ENCODE measurements at regions not wholly inside any gene's neighbourhood (a gene's known extent, or its start where the extent isn't known, plus 50 kb on each side); places are given as distances from the start of the nearest gene placed in this dataset.
"Not testable (repeated sequence)": the region's sequence is repeated elsewhere in the genome, so short reads cannot be mapped to it uniquely, and the experiment has no call there.

DNA sequence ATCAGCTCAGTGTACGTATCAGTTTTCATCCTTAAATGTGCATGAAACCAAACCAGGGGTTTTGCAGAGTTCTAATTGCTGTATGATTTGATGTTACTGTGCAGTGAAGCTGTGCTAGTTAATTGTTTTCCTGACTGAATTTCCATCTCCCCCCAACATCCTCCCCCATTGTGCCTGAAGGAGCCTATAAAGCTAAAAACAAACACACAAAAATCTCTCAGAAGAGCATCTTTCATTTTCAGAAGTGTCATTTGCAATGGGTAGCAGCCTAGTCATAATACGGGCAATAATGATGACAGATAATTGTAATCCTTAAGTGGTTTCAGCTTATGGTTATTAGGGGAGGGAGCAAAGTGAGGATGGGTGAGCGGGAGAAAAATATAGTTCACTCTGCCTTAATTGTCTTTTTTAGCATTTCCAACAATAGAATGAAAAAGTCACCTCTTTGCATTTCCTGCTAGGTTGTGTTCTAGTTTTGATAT is 207.9 kb upstream of the TBL1XR1 start:
- no peak for DNase-seq

GRCh38 chr3:177410730-177411129 is 213.4 kb upstream of the TBL1XR1 start:
- no peak for DNase-seq

- no peak for DNase-seq
Observed at GRCh38 chr3:177411201-177411600, 213.9 kb upstream of the TBL1XR1 start.

DNA sequence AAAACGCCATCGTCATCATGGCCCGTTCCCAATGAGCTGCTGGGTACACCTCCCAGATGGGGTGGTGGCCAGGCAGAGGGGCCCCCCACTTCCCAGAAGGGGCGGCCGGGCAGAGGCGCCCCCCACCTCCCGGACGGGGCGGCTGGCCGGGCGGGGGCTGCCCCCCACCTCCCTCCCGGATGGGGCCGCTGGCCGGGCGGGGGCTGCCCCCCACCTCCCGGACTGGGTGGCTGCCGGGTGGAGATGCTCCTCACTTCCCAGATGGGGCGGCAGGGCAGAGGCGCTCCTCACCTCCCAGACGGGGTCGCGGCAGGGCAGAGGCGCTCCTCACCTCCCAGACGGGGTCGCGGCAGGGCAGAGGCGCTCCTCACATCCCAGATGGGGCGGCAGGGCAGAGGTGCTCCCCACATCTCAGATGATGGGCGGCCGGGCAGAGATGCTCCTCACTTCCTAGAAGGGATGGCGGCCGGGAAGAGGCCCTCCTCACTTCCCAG is 215.4 kb upstream of the TBL1XR1 start:
- not testable (repeated sequence) for DNase-seq

- no peak for DNase-seq
Observed at GRCh38 chr3:177414093-177414492, 216.8 kb upstream of the TBL1XR1 start.

DNA sequence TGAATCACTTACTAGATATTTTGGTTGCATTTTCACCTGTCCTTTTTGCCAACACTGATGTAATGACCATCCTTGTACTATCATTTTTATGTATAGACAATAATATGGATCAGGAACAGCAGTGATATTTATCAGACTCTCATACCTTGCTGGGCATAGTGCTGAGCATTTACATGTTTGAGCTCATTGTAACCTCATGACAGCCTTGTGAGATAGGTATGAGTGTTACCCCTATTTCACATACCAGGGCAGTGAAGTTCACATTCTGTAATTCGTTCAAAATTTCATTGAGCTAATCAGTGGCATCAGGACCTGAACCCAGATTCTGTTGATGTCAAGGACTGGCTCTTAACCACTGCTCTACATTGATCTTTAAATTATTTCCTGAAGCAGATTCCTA is 221.5 kb upstream of the TBL1XR1 start:
- no peak for DNase-seq

GRCh38 chr3:177419904-177420601 is 222.8 kb upstream of the TBL1XR1 start:
- no peak for DNase-seq

- DNase-seq = no peak
Observed at GRCh38 chr3:177420651-177421480, 223.6 kb upstream of the TBL1XR1 start.

- DNase-seq = no peak
Observed at GRCh38 chr3:177421481-177421785, 224.2 kb upstream of the TBL1XR1 start.

GRCh38 chr3:177424521-177424920 is 227.2 kb upstream of the TBL1XR1 start:
- no peak for DNase-seq

DNA sequence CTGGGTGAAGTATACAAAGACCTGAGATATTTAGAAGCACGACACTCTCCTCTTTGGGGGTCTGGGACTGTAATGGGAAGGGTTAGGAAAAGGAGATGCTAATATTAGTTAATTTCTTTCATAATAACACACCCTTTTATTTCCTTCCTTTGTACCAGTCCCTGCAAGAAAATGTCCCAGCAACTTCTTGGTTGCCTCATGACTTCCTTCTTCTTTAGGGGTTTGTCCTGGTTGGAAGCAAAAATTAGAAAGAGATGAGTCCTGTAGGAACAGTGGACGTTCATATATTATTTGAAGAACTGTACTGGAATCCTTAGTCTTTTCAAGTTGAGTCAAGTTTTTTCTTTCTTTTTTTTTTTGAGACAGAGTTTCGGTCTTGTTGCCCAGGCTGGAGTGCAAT is 227.8 kb upstream of the TBL1XR1 start:
- no peak for DNase-seq

DNA sequence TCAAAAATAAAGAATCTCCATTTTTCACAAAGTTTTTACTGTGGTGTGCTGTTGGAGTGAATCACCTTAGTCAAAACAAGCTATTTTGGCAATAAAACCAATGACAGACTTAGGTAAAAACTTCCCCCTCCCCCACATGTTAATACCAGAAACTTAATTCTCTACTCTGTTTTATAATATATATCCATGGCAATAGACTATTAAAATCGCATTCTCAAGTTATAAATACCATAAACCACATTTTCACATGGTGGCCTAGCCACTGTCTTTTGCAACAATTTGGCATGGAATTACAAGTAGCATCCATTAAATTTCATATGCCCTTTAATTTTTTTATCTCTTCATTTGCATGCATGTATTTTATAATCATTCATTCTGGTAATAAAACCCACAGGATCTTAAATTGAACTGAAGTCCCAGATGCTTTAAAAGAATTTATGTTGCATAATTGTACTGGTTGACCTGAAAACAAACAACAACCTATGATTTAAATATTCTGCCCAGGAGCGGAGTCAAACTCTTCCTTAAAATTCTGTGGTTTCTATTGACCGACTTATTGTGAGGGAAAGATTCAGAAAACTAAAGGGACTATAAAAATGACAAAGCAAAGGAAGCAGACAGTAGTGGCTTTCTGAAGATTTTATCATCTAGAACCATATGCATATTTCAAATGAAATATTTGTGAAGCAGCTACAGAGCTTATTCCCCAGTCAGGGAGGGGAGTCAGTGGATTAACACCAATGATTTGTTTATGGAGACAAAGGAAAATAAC is 229.0 kb upstream of the TBL1XR1 start:
- DNase-seq = no peak

DNA sequence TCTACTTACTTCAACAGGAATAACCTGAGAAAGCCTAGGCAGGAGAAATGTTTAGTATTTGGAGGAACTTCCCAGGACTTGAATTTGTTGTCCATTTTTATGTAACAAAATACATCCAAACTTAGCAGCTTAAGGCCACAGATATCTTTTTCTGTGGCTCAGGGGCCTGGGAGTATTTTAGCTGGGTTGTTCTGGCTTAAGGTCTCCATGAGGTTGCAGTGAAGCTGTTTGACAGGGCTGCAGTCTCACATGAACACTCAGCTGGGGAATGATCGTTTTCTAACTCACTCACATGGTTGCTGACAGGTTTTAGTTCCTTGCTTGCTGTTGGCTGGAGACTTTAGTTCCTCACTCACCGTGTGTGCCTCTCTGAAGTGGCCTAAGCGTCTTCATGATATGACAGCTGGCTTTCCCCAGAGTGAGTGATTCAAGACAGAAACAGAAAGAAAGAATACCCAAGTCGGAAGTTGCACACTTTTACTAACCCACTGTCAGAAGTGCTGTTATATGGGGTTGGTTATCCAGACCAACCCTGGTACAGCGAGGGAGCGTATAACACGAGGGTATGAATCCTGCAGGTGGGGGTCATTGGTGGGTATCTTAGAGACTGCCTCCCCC is 229.7 kb upstream of the TBL1XR1 start:
- DNase-seq = no peak

- DNase-seq = no peak
Observed at GRCh38 chr3:177427540-177427939, 230.3 kb upstream of the TBL1XR1 start.

DNA sequence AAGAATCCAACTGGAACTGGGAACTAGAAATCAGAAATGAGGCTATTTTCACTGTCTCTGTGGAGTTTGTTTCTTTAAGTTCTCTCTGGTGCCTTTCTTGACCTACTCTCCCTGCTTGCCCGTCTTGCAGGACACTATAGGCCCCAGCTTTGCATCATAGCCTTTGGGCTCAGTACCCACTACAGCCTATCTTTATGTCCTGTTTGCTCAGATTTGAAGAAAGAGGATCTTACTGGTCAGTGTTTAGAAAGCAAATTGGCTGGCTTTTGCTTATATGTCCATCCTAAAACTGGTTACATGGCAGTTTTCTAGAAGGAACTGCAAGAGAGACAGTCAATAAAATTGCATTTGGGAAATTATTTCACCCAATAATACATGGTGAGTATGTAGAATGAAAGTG is 231.8 kb upstream of the TBL1XR1 start:
- DNase-seq = no peak

DNA sequence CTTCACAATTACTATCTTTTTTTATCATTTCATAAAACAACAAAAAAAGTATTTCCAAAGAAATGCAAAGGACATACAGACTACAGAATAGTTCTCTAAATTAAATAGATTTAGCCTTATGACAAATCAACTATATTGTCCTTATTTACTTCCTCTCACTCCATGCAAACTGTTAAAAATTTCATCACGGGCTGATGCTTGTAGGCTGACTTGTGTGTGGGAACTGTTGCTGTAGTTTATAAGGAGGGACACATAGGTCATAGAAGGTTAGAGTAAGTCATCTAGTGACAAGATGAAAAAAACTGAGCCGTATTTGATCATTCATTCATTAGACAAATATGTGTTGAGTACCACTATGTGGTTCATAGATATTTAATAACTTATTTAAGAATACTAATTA is 232.5 kb upstream of the TBL1XR1 start:
- no peak for DNase-seq

DNA sequence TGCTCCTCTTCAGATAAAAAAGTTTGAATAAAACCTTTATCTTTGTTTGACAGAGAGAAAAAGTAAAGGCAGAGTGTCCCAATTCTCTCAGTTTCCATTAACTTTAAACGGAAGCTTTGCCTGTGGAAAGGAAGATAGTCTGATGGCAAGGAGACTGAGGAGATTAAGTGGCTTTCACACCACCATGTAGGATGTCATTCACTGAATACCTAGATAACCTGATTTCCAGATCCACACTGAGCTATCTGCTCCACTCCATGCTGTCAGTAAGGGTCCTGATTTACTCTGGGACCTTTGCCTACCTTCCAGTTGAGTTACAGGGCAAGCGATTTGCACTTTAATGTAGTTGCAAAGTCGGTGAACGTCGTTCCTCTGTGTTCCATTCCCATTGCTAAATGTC is 233.4 kb upstream of the TBL1XR1 start:
- DNase-seq = no peak

DNA sequence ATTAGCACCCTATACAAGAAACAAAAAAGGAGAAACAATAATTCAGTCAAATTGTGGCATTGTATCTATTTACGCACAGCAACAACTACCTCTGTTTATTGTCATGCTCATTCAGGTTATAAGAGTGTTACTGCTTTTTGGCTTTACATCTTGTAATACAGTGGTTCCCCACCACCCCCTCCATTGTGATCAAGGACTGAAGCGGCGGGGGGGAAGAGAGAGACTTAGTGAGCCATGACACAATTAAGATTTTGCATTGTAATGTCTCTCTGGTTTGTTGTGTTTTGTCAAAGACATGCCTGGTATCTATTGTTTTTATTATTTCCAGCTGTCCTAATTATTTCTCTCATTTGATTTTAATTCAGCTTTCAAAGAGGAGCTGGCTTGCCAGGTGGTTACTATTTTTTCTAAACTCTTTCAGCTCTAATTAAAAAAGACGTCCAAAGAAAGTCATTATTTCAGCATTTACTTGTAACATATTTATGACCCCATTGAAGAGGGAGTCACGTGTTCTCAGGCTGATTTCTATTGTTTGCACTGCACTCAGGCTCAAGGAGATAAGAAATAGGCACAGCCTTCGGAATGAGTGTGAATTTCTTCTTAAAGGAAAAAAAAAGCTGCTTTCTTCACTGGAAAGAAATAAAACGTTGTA is 234.4 kb upstream of the TBL1XR1 start:
- no peak for DNase-seq

GRCh38 chr3:177435301-177435700 is 238.0 kb upstream of the TBL1XR1 start:
- no peak for DNase-seq

- DNase-seq = no peak
Observed at GRCh38 chr3:177437513-177438337, 240.4 kb upstream of the TBL1XR1 start.

DNA sequence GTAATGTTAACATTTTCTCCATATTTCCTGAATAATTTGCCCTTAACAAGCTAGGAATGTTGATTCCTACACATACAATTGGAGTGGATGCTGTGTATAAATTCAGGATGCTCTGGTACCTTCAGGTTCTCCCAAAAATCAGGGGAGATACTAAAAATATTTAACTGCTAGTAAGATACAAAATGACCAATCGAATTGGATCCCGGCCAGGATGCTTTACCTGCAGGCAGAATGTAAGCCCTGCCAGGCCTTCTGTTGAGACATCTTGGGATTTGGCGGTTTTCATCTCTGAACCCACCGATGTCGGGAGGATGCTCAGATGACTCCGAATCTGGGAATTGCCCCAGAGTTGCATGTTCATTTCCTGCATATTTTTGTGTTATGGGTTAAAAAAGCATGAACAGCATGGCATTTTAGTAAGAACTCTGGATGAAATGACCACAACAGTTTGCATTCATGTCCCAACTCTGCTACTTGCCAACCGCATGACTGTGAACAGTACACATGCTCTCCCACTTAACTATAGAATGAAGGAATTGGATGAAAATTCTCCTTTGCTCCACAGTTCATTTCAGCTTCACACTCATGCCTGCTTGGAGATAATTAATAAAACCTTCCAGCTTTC is 241.4 kb upstream of the TBL1XR1 start:
- DNase-seq = no peak
